Neural crest cell (in vitro differentiated cells): ENCODE measurements at regions not wholly inside any gene's neighbourhood (a gene's known extent, or its start where the extent isn't known, plus 50 kb on each side); places are given as distances from the start of the nearest gene placed in this dataset.

Experiments
- DNase-seq: peaks from one replicate; pipeline ENCODE4 v3.0.0; 2021; ENCODE audit warnings: low read depth, mixed read lengths, low spot score
- H3K27ac Mint-ChIP-seq: one replicate; pipeline ENCODE4 v1.8.0; 2021; ENCODE audit warnings: mild to moderate bottlenecking, mixed read lengths; ENCODE audit not compliant: unreplicated experiment
- H3K27me3 Mint-ChIP-seq: 2 replicates; pipeline ENCODE4 v1.8.0; 2021; ENCODE audit warnings: low read depth, mild to moderate bottlenecking, mixed read lengths
- H3K36me3 Mint-ChIP-seq: 2 replicates; pipeline ENCODE4 v1.8.0; 2021; ENCODE audit warnings: low read depth, mild to moderate bottlenecking, mixed read lengths
- H3K4me1 Mint-ChIP-seq: 2 replicates; pipeline ENCODE4 v1.8.0; 2021; ENCODE audit warnings: mixed read lengths
- H3K4me3 Mint-ChIP-seq: one replicate; pipeline ENCODE4 v1.8.0; 2021; ENCODE audit warnings: mild to moderate bottlenecking, mixed read lengths
- H3K9me3 Mint-ChIP-seq: 2 replicates; pipeline ENCODE4 v1.8.0; 2021; ENCODE audit warnings: mixed read lengths
- CTCF ChIP-seq: fragments of 200-600 bp; sonication (generic); conservative IDR thresholded peaks from 2 replicates; pipeline ENCODE4 v1.5.0; 2021; ENCODE audit warnings: antibody characterized with exemption, mild to moderate bottlenecking

- H3K27ac Mint-ChIP-seq: no peak overlapping the region
- no peak for TF ChIP-seq CTCF
- no peaks in the 10 kb centered on the region for H3K9me3 Mint-ChIP-seq
- H3K4me1 Mint-ChIP-seq: no peaks in the 10 kb centered on the region
- DNase-seq: no peak
- peaks cover 2% of the 10 kb centered on the region for H3K27me3 Mint-ChIP-seq
- H3K36me3 Mint-ChIP-seq: no peaks in the 10 kb centered on the region
- H3K4me3 Mint-ChIP-seq: no peak overlapping the region
These were observed 219.9 kb upstream of the IRS2 start for GRCh38 chr13:110006304-110006703.

- no peaks in the 10 kb centered on the region for H3K36me3 Mint-ChIP-seq
- H3K9me3 Mint-ChIP-seq: no peaks in the 10 kb centered on the region
- no peak overlapping the region for H3K27ac Mint-ChIP-seq
- no peak for DNase-seq
- H3K27me3 Mint-ChIP-seq: peaks cover 5% of the 10 kb centered on the region
- TF ChIP-seq CTCF: no peak
- no peak overlapping the region for H3K4me3 Mint-ChIP-seq
- H3K4me1 Mint-ChIP-seq: no peaks in the 10 kb centered on the region
These were observed 219.2 kb upstream of the IRS2 start for GRCh38 chr13:110005563-110005962.

- no peak overlapping the region for H3K4me3 Mint-ChIP-seq
- no peaks in the 10 kb centered on the region for H3K36me3 Mint-ChIP-seq
- peaks cover 6% of the 10 kb centered on the region for H3K27me3 Mint-ChIP-seq
- H3K4me1 Mint-ChIP-seq: no peaks in the 10 kb centered on the region
- H3K9me3 Mint-ChIP-seq: no peaks in the 10 kb centered on the region
- TF ChIP-seq CTCF: no peak
- H3K27ac Mint-ChIP-seq: no peak overlapping the region
- no peak for DNase-seq
These were observed 218.4 kb upstream of the IRS2 start for GRCh38 chr13:110004814-110005213.

GRCh38 chr13:110001670-110002275 lies 215.4 kb upstream of the IRS2 start:
- no peaks in the 10 kb centered on the region for H3K36me3 Mint-ChIP-seq
- TF ChIP-seq CTCF: no peak
- no peak for DNase-seq
- no peaks in the 10 kb centered on the region for H3K9me3 Mint-ChIP-seq
- H3K27ac Mint-ChIP-seq: no peak overlapping the region
- H3K27me3 Mint-ChIP-seq: peaks cover 10% of the 10 kb centered on the region
- no peaks in the 10 kb centered on the region for H3K4me1 Mint-ChIP-seq
- no peak overlapping the region for H3K4me3 Mint-ChIP-seq

- peaks cover 10% of the 10 kb centered on the region for H3K27me3 Mint-ChIP-seq
- H3K4me3 Mint-ChIP-seq: no peak overlapping the region
- H3K27ac Mint-ChIP-seq: no peak overlapping the region
- no peaks in the 10 kb centered on the region for H3K9me3 Mint-ChIP-seq
- H3K36me3 Mint-ChIP-seq: no peaks in the 10 kb centered on the region
- DNase-seq: no peak
- no peak for TF ChIP-seq CTCF
- no peaks in the 10 kb centered on the region for H3K4me1 Mint-ChIP-seq
These were observed 214.4 kb upstream of the IRS2 start for GRCh38 chr13:110000534-110001345.
